ENCODE measurements at regions not wholly inside any gene's neighbourhood (a gene's known extent, or its start where the extent isn't known, plus 50 kb on each side); places are given as distances from the start of the nearest gene placed in this dataset.

GRCh38 chr9:30197954-30198353, 2186.5 kb upstream of the ACO1 start:
- no peaks in the 10 kb centered on the region for H3K27me3 ChIP-seq
- intact Hi-C loops (cut with DNase I) = no loop called here
- H3K4me3 ChIP-seq = no peak overlapping the region
- 74 to 84% methylated on average over 4 of the region's 4 CpGs for WGBS, 2 donors
- TF ChIP-seq CTCF (IDR thresholded peaks at IDR 0.05) = no peak
- ATAC-seq (no peak), DNase-seq (no peak)
- H3K36me3 ChIP-seq = no peaks in the 10 kb centered on the region
- no peak overlapping the region for H3K27ac ChIP-seq
- H3K9me3 ChIP-seq = peaks cover 0 to 21% (median 0%) of the 10 kb centered on the region in 11 donors
- no peaks in the 10 kb centered on the region for H3K4me1 ChIP-seq

- no peak overlapping the region for H3K4me3 ChIP-seq
- H3K27ac ChIP-seq = no peak overlapping the region
- no peak for ATAC-seq
- no peaks in the 10 kb centered on the region for H3K4me1 ChIP-seq
- 82 to 90% methylated on average over 24 of the region's 24 CpGs for WGBS, 2 donors
- H3K9me3 ChIP-seq = peaks cover 0 to 21% (median 0%) of the 10 kb centered on the region in 11 donors
- H3K36me3 ChIP-seq = no peaks in the 10 kb centered on the region
- intact Hi-C loops (cut with DNase I) = no loop called here
- H3K27me3 ChIP-seq = no peaks in the 10 kb centered on the region
- DNase-seq = no peak
- no peak for TF ChIP-seq CTCF (IDR thresholded peaks at IDR 0.05)
Observed at GRCh38 chr9:30198463-30199309, 2185.8 kb upstream of the ACO1 start.

GRCh38 chr9:30201024-30201423, 2183.4 kb upstream of the ACO1 start:
- no peaks in the 10 kb centered on the region for H3K27me3 ChIP-seq
- no peaks in the 10 kb centered on the region for H3K4me1 ChIP-seq
- ATAC-seq (no peak), DNase-seq (no peak)
- TF ChIP-seq CTCF (IDR thresholded peaks at IDR 0.05) = no peak
- H3K36me3 ChIP-seq = no peaks in the 10 kb centered on the region
- no peak overlapping the region for H3K4me3 ChIP-seq
- H3K27ac ChIP-seq = no peak overlapping the region
- 90 to 91% methylated on average over 3 of the region's 3 CpGs for WGBS, 2 donors
- intact Hi-C loops (cut with DNase I) = loop anchor here in 1 of 10 donors (10.0 kb wide), 1 partner anchor 46 kb away; no protein-coding TSS in a partner anchor
- peaks cover 0 to 25% (median 0%) of the 10 kb centered on the region in 11 donors for H3K9me3 ChIP-seq

- WGBS, 2 donors = 66 to 68% methylated on average over 4 of the region's 4 CpGs
- H3K9me3 ChIP-seq = no peaks in the 10 kb centered on the region
- ATAC-seq (no peak), DNase-seq (no peak)
- intact Hi-C loops (cut with DNase I) = no loop called here
- TF ChIP-seq CTCF (IDR thresholded peaks at IDR 0.05) = no peak
- H3K27ac ChIP-seq = no peak overlapping the region
- H3K36me3 ChIP-seq = no peaks in the 10 kb centered on the region
- H3K4me1 ChIP-seq = no peaks in the 10 kb centered on the region
- no peaks in the 10 kb centered on the region for H3K27me3 ChIP-seq
- no peak overlapping the region for H3K4me3 ChIP-seq
Observed at GRCh38 chr9:30235068-30235467, 2149.4 kb upstream of the ACO1 start.
